ENCODE measurements at regions not wholly inside any gene's neighbourhood (a gene's known extent, or its start where the extent isn't known, plus 50 kb on each side); places are given as distances from the start of the nearest gene placed in this dataset.

GRCh38 chr6:7664003-7664402 is 61.9 kb upstream of the BMP6 start:
- H3K27ac ChIP-seq = no peak overlapping the region
- no peak for DNase-seq (ENCODE audit: low read depth, low spot score)

- no peak overlapping the region for H3K27ac ChIP-seq
- no peak for DNase-seq (ENCODE audit: low read depth, low spot score)
Observed at GRCh38 chr6:7668936-7669335, 57.0 kb upstream of the BMP6 start.

- no peak overlapping the region for H3K27ac ChIP-seq
- no peak for DNase-seq (ENCODE audit: low read depth, low spot score)
Observed at GRCh38 chr6:7669742-7670141, 56.2 kb upstream of the BMP6 start.

- DNase-seq (ENCODE audit: low read depth, low spot score) = no peak
Observed at GRCh38 chr6:7671076-7671475, 54.8 kb upstream of the BMP6 start.

GRCh38 chr6:7671581-7671980 is 54.3 kb upstream of the BMP6 start:
- no peak for DNase-seq (ENCODE audit: low read depth, low spot score)
- peak overlapping the region; percentile 68 for H3K27ac ChIP-seq

More at GRCh38 chr6:7671076-7671475, 54.8 kb upstream of the BMP6 start:
- H3K27ac ChIP-seq = peak overlapping the region; percentile 68

GRCh38 chr6:7672066-7673062 is 53.5 kb upstream of the BMP6 start:
- H3K27ac ChIP-seq = peak overlapping the region; percentile 68
- DNase-seq (ENCODE audit: low read depth, low spot score) = no peak

- no peak for DNase-seq (ENCODE audit: low read depth, low spot score)
- H3K27ac ChIP-seq = peak overlapping the region; percentile 68
Observed at GRCh38 chr6:7673063-7673536, 52.8 kb upstream of the BMP6 start.

GRCh38 chr6:7674291-7674690 is 51.6 kb upstream of the BMP6 start:
- no peak overlapping the region for H3K27ac ChIP-seq
- DNase-seq (ENCODE audit: low read depth, low spot score) = no peak

GRCh38 chr6:7675353-7675945 is 50.5 kb upstream of the BMP6 start:
- DNase-seq (ENCODE audit: low read depth, low spot score) = no peak
- no peak overlapping the region for H3K27ac ChIP-seq

Data from epithelial cell of prostate (primary cell).